WI38 (cell line): ENCODE measurements at regions not wholly inside any gene's neighbourhood (a gene's known extent, or its start where the extent isn't known, plus 50 kb on each side); places are given as distances from the start of the nearest gene placed in this dataset.

Source experiments
- H3K4me3 ChIP-seq: 2 replicates; pipeline ENCODE4 v1.5.1; 2011; ENCODE audit warnings: low read depth, mild to moderate bottlenecking, control low read depth, low read length
- CTCF ChIP-seq: IDR thresholded peaks from 2 replicates; pipeline ENCODE4 v1.5.1; 2012; ENCODE audit warnings: low read depth, mild to moderate bottlenecking, control low read depth, low read length

DNA sequence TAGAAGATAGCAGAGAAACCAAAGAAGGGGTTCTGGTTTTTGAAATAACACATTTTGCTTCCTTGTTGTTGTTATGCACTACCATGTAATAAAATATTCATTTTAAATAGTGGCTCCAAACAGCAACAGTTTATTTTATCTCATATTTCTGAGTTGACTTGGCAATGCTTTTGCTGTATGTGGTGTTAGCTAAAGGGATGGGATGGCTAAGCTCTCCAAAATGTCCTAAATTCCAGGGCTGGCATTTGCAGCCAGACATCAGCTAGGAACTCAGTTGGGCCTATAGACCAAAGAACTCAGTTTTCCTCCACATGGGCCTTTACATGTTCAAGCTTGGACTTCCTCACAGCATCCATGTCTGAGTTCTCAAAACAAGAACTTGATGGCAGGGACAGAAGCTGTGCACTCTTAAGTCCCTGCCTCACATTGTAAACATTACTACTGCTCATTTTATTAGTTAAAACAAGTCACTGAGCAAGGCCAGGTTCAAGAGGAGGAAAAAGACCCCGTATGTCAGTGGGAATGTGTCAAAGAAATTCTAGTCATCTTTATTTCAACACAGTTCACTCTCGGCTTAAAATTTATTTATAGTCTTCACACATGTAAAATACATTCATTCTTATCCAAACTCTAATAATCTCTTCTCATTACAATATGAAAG is 819.3 kb upstream of the PCDH20 start:
- no peak for TF ChIP-seq CTCF

DNA sequence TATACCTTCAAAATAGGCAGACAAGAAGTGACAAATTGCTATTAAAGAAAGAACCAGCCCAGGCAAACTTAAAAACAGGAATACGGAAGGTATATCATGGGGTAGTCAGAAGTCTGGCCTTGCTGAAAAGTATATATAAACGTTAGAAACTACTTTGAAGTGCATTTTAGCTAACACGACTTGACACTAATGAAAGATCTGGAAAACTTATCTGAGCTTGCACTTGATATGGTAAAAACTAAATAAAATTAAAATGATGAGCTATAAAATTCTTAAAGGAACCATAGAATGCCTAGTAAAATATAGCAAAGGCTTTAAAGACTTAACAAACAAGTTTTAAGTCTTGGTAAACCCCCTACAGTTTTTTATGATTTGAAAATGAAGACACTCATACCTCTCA is 795.3 kb upstream of the PCDH20 start:
- H3K4me3 ChIP-seq: no peak overlapping the region
- no peak for TF ChIP-seq CTCF

More for the DNA sequence above, 819.3 kb upstream of the PCDH20 start:
- no peak overlapping the region for H3K4me3 ChIP-seq

DNA sequence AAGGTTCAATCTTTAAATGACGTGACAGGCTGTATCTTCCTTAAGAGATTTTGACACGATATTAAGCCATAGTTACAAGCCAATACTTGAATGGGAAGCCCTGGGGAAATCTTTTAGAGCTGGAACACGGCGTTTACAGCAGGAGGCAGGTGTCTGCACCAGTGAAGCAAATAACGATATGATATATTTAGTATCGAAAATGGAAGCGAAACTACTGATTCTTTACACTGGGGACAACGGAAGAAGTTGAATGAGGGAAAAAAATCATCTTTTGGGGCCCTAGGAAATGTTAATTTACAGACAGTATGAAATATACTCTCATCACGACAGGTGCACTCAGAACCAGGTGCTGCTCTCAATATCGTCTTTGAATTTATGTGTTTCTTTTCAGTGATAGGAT is 793.9 kb upstream of the PCDH20 start:
- H3K4me3 ChIP-seq: no peak overlapping the region
- TF ChIP-seq CTCF: no peak

- no peak for TF ChIP-seq CTCF
- no peak overlapping the region for H3K4me3 ChIP-seq
These were observed 791.7 kb upstream of the PCDH20 start for GRCh38 chr13:62207388-62207787.

GRCh38 chr13:62206165-62206564 is 790.5 kb upstream of the PCDH20 start:
- no peak overlapping the region for H3K4me3 ChIP-seq
- TF ChIP-seq CTCF: no peak

- no peak for TF ChIP-seq CTCF
- no peak overlapping the region for H3K4me3 ChIP-seq
These were observed 789.6 kb upstream of the PCDH20 start for GRCh38 chr13:62205273-62205672.

DNA sequence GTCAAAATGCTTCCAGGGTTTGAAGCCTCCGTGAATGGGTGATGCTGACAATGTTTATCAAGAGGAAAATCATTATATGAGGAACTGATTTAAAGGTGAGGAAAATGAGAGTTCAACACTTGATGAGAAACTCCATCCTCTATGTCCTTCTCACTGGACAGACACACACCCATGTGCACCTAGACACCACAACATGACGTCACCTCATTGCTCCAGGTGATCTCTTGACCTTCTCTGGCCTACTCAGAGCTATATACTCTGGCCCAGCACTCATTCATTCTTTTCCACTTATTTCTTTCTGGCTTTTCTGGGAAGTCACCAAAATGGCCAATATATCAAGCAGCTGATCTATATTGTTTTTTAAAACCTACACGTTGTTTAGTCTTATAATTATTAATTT is 778.7 kb upstream of the PCDH20 start:
- H3K4me3 ChIP-seq: no peak overlapping the region
- TF ChIP-seq CTCF: no peak
